ENCODE measurements at regions not wholly inside any gene's neighbourhood (a gene's known extent, or its start where the extent isn't known, plus 50 kb on each side); places are given as distances from the start of the nearest gene placed in this dataset.

- Histone ChIP-seq H3K9me3 (no peaks in the 10 kb centered on the region), H3K4me3 (ENCODE audit: low read depth in 1 of 2, low read length in 1 of 2) (no peak overlapping the region), H3K36me3 (no peaks in the 10 kb centered on the region), H3K27me3 (no peaks in the 10 kb centered on the region), H3K27ac (no peak overlapping the region), H3K4me1 (ENCODE audit: control insufficient read depth in 1 of 2, insufficient read depth in 1 of 2, low read depth in 1 of 2, low read length in 1 of 2) (no peaks in the 10 kb centered on the region)
- TF ChIP-seq CTCF (IDR thresholded peaks at IDR 0.05) = no peak
Measured at GRCh38 chr1:188433425-188433824, 1604.7 kb downstream of the PLA2G4A start.

- no peaks in the 10 kb centered on the region for H3K4me1 ChIP-seq (ENCODE audit: control insufficient read depth in 1 of 2, insufficient read depth in 1 of 2, low read depth in 1 of 2, low read length in 1 of 2)
- H3K9me3 ChIP-seq = no peaks in the 10 kb centered on the region
- no peaks in the 10 kb centered on the region for H3K27me3 ChIP-seq
- H3K27ac ChIP-seq = no peak overlapping the region
- H3K4me3 ChIP-seq (ENCODE audit: low read depth in 1 of 2, low read length in 1 of 2) = no peak overlapping the region
- H3K36me3 ChIP-seq = no peaks in the 10 kb centered on the region
- no peak for TF ChIP-seq CTCF (IDR thresholded peaks at IDR 0.05)
Measured at GRCh38 chr1:188444526-188444925, 1615.8 kb downstream of the PLA2G4A start.

- Histone ChIP-seq H3K27me3 (no peaks in the 10 kb centered on the region), H3K4me3 (ENCODE audit: low read depth in 1 of 2, low read length in 1 of 2) (no peak overlapping the region), H3K4me1 (ENCODE audit: control insufficient read depth in 1 of 2, insufficient read depth in 1 of 2, low read depth in 1 of 2, low read length in 1 of 2) (no peaks in the 10 kb centered on the region), H3K27ac (no peak overlapping the region), H3K9me3 (no peaks in the 10 kb centered on the region), H3K36me3 (no peaks in the 10 kb centered on the region)
- no peak for TF ChIP-seq CTCF (IDR thresholded peaks at IDR 0.05)
Measured at GRCh38 chr1:188462837-188463236, 1634.1 kb downstream of the PLA2G4A start.

- H3K4me3 ChIP-seq (ENCODE audit: low read depth in 1 of 2, low read length in 1 of 2) = no peak overlapping the region
- H3K9me3 ChIP-seq = no peaks in the 10 kb centered on the region
- no peak for TF ChIP-seq CTCF (IDR thresholded peaks at IDR 0.05)
- no peaks in the 10 kb centered on the region for H3K27me3 ChIP-seq
- H3K27ac ChIP-seq = no peak overlapping the region
- no peaks in the 10 kb centered on the region for H3K4me1 ChIP-seq (ENCODE audit: control insufficient read depth in 1 of 2, insufficient read depth in 1 of 2, low read depth in 1 of 2, low read length in 1 of 2)
- no peaks in the 10 kb centered on the region for H3K36me3 ChIP-seq
Measured at GRCh38 chr1:188463919-188464318, 1635.2 kb downstream of the PLA2G4A start.

GRCh38 chr1:188466539-188466938, 1637.8 kb downstream of the PLA2G4A start:
- no peaks in the 10 kb centered on the region for H3K27me3 ChIP-seq
- no peaks in the 10 kb centered on the region for H3K36me3 ChIP-seq
- H3K9me3 ChIP-seq = no peaks in the 10 kb centered on the region
- no peak overlapping the region for H3K27ac ChIP-seq
- no peak overlapping the region for H3K4me3 ChIP-seq (ENCODE audit: low read depth in 1 of 2, low read length in 1 of 2)
- no peak for TF ChIP-seq CTCF (IDR thresholded peaks at IDR 0.05)
- H3K4me1 ChIP-seq (ENCODE audit: control insufficient read depth in 1 of 2, insufficient read depth in 1 of 2, low read depth in 1 of 2, low read length in 1 of 2) = no peaks in the 10 kb centered on the region

GRCh38 chr1:188476606-188477005, 1647.9 kb downstream of the PLA2G4A start:
- TF ChIP-seq CTCF (IDR thresholded peaks at IDR 0.05) = no peak
- H3K27ac ChIP-seq = no peak overlapping the region

More at GRCh38 chr1:188476606-188477005, 1647.9 kb downstream of the PLA2G4A start:
- Histone ChIP-seq H3K27me3 (no peaks in the 10 kb centered on the region), H3K4me3 (ENCODE audit: low read depth in 1 of 2, low read length in 1 of 2) (no peak overlapping the region), H3K4me1 (ENCODE audit: control insufficient read depth in 1 of 2, insufficient read depth in 1 of 2, low read depth in 1 of 2, low read length in 1 of 2) (no peaks in the 10 kb centered on the region), H3K36me3 (no peaks in the 10 kb centered on the region), H3K9me3 (no peaks in the 10 kb centered on the region)

All from neutrophil (primary cell).